Activated CD4-positive, alpha-beta T cell treated with anti-CD3 and anti-CD28 coated beads for 36 hours (primary cell): ENCODE measurements at regions not wholly inside any gene's neighbourhood (a gene's known extent, or its start where the extent isn't known, plus 50 kb on each side); places are given as distances from the start of the nearest gene placed in this dataset.
"Not testable (repeated sequence)": the region's sequence is repeated elsewhere in the genome, so short reads cannot be mapped to it uniquely, and the experiment has no call there.

Source experiments
- ATAC-seq: fragments of 200-7000 bp; cut with Tn5 transposase; one replicate; pipeline ENCODE4 v1.10.0; 2021; ENCODE audit warnings: mild to moderate bottlenecking, moderate library complexity
- CTCF ChIA-PET: fragments of 350-600 bp; sonication (Branson Sonifier 250); formaldehyde crosslinking; loops from one replicate; lab custom pipeline; 2021; ENCODE audit warnings: antibody characterized with exemption; lab: Charles Lee
- POLR2A ChIA-PET: fragments of 350-600 bp; sonication (Branson Sonifier 250); formaldehyde crosslinking; loops from one replicate; lab custom pipeline; 2021; ENCODE audit warnings: antibody characterized with exemption, inconsistent platforms; lab: Charles Lee
- DNase-seq: peaks from one replicate; pipeline ENCODE4 v3.0.0-alpha.2; 2020
- H3K27ac Mint-ChIP-seq: one replicate; pipeline ENCODE4 v1.8.0; 2021; ENCODE audit warnings: mixed read lengths
- H3K27me3 Mint-ChIP-seq: one replicate; pipeline ENCODE4 v1.8.0; 2021; ENCODE audit warnings: mixed read lengths
- H3K36me3 Mint-ChIP-seq: one replicate; pipeline ENCODE4 v1.8.0; 2021; ENCODE audit warnings: low read depth, mixed read lengths
- H3K4me1 Mint-ChIP-seq: one replicate; pipeline ENCODE4 v1.8.0; 2021; ENCODE audit warnings: mixed read lengths
- H3K4me3 Mint-ChIP-seq: one replicate; pipeline ENCODE4 v1.8.0; 2021; ENCODE audit warnings: mild to moderate bottlenecking, moderate library complexity, mixed read lengths
- H3K9me3 Mint-ChIP-seq: one replicate; pipeline ENCODE4 v1.8.0; 2021; ENCODE audit warnings: low read depth, mixed read lengths
- intact Hi-C, 2 experiments: fragments of 100-400 bp; cut with DNase I in 1 of 2; cut with micrococcal nuclease in 1 of 2; formaldehyde crosslinking; loops; one replicate each; pipeline versions ENCODE4 v1.14.2 to v1.15.1; 2022 to 2024; cut with DNase I, micrococcal nuclease

GRCh38 chr6:67127041-67127440 lies 1420.0 kb upstream of the EYS start:
- H3K27me3 Mint-ChIP-seq = no peaks in the 10 kb centered on the region
- H3K4me1 Mint-ChIP-seq = no peaks in the 10 kb centered on the region
- POLR2A ChIA-PET = no interaction called here
- intact Hi-C loops = no loop called here
- no peaks in the 10 kb centered on the region for H3K36me3 Mint-ChIP-seq
- no peak for ATAC-seq
- H3K4me3 Mint-ChIP-seq = no peak overlapping the region
- DNase-seq = no peak
- CTCF ChIA-PET = no interaction called here
- H3K27ac Mint-ChIP-seq = no peak overlapping the region
- peaks cover 5% of the 10 kb centered on the region for H3K9me3 Mint-ChIP-seq

- intact Hi-C loops = no loop called here
- Mint-ChIP-seq H3K27me3 (no peaks in the 10 kb centered on the region), H3K4me1 (no peaks in the 10 kb centered on the region), H3K36me3 (no peaks in the 10 kb centered on the region), H3K4me3 (no peak overlapping the region), H3K27ac (no peak overlapping the region), H3K9me3 (peaks cover 4% of the 10 kb centered on the region)
- DNase-seq (no peak), ATAC-seq (no peak)
- POLR2A ChIA-PET = no interaction called here
- CTCF ChIA-PET = no interaction called here
Observed at GRCh38 chr6:67121115-67121514, 1414.1 kb upstream of the EYS start.

GRCh38 chr6:67112120-67112519 lies 1405.1 kb upstream of the EYS start:
- ChIA-PET POLR2A (no interaction called here), CTCF (no interaction called here)
- H3K27ac Mint-ChIP-seq = no peak overlapping the region
- no peaks in the 10 kb centered on the region for H3K4me1 Mint-ChIP-seq
- no peak overlapping the region for H3K4me3 Mint-ChIP-seq
- DNase-seq (no peak), ATAC-seq (no peak)
- intact Hi-C loops = no loop called here
- H3K36me3 Mint-ChIP-seq = no peaks in the 10 kb centered on the region
- no peaks in the 10 kb centered on the region for H3K27me3 Mint-ChIP-seq
- peaks cover 3% of the 10 kb centered on the region for H3K9me3 Mint-ChIP-seq

GRCh38 chr6:67102743-67103142 lies 1395.7 kb upstream of the EYS start:
- ATAC-seq = no peak
- H3K9me3 Mint-ChIP-seq = peaks cover 8% of the 10 kb centered on the region
- ChIA-PET POLR2A (no interaction called here), CTCF (no interaction called here)
- H3K4me3 Mint-ChIP-seq = no peak overlapping the region
- H3K36me3 Mint-ChIP-seq = no peaks in the 10 kb centered on the region
- no peak for DNase-seq
- H3K27ac Mint-ChIP-seq = no peak overlapping the region
- no peaks in the 10 kb centered on the region for H3K27me3 Mint-ChIP-seq
- no peaks in the 10 kb centered on the region for H3K4me1 Mint-ChIP-seq
- intact Hi-C loops = no loop called here

DNA sequence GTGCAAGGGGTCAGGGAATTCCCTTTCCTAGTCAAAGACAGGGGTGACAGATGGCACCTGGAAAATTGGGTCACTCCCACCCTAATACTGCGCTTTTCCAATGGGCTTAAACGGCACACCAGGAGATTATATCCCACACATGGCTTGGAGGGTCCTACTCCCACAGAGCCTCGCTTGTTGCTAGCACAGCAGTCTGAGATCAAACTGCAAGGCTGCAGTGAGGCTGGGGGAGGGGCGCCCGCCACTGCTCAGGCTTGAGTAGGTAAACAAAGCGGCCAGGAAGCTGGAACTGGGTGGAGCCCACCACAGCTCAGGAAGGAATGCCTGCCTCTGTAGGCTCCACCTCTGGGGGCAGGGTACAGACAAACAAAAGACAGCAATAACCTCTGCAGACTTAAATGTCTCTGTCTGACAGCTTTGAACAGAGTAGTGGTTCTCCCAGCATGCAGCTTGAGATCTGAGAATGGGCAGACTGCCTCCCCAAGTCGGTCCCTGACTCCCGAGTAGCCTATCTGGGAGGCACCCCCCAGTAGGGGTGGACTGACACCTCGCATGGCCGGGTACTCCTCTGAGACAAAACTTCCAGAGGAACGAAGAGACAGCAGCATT lies 1388.7 kb upstream of the EYS start:
- H3K36me3 Mint-ChIP-seq, H3K4me3 Mint-ChIP-seq, POLR2A ChIA-PET, H3K4me1 Mint-ChIP-seq, ATAC-seq, H3K27me3 Mint-ChIP-seq, H3K27ac Mint-ChIP-seq, H3K9me3 Mint-ChIP-seq, CTCF ChIA-PET, DNase-seq, intact Hi-C loops: not testable (repeated sequence)

- H3K9me3 Mint-ChIP-seq = peaks cover 8% of the 10 kb centered on the region
- H3K36me3 Mint-ChIP-seq = no peaks in the 10 kb centered on the region
- DNase-seq (no peak), ATAC-seq (no peak)
- no peak overlapping the region for H3K4me3 Mint-ChIP-seq
- POLR2A ChIA-PET = no interaction called here
- no peaks in the 10 kb centered on the region for H3K4me1 Mint-ChIP-seq
- intact Hi-C loops = no loop called here
- no peaks in the 10 kb centered on the region for H3K27me3 Mint-ChIP-seq
- H3K27ac Mint-ChIP-seq = no peak overlapping the region
- CTCF ChIA-PET = no interaction called here
Observed at GRCh38 chr6:67094431-67094946, 1387.5 kb upstream of the EYS start.

DNA sequence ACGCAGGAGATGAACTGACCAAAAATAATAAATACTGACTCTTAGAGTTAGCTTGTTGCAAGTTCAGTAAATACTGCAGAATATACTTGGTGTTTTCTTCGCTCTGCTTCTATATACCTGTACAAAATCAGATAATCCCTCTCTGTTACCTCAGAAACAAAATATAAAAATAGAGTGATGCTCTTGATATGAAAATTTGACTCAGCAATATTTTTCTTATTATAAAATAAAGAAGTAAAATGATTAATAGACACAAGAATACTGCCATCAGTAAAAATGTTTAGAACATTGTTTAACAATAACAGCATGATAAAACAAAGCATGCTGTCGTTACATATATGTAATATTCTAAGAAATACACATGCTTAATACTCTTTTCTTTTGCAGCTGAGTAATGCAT lies 1366.9 kb upstream of the EYS start:
- Mint-ChIP-seq H3K4me1 (no peaks in the 10 kb centered on the region), H3K36me3 (no peaks in the 10 kb centered on the region), H3K9me3 (peaks cover 2% of the 10 kb centered on the region), H3K27ac (no peak overlapping the region), H3K4me3 (no peak overlapping the region), H3K27me3 (no peaks in the 10 kb centered on the region)
- intact Hi-C loops = no loop called here
- ChIA-PET POLR2A (no interaction called here), CTCF (no interaction called here)
- DNase-seq (no peak), ATAC-seq (no peak)

GRCh38 chr6:67068781-67069180 lies 1361.8 kb upstream of the EYS start:
- no peak overlapping the region for H3K27ac Mint-ChIP-seq
- H3K36me3 Mint-ChIP-seq = no peaks in the 10 kb centered on the region
- no peaks in the 10 kb centered on the region for H3K27me3 Mint-ChIP-seq
- DNase-seq = no peak
- H3K9me3 Mint-ChIP-seq = peaks cover 5% of the 10 kb centered on the region
- CTCF ChIA-PET = no interaction called here
- POLR2A ChIA-PET = no interaction called here
- intact Hi-C loops = no loop called here
- ATAC-seq = no peak
- no peaks in the 10 kb centered on the region for H3K4me1 Mint-ChIP-seq
- no peak overlapping the region for H3K4me3 Mint-ChIP-seq

DNA sequence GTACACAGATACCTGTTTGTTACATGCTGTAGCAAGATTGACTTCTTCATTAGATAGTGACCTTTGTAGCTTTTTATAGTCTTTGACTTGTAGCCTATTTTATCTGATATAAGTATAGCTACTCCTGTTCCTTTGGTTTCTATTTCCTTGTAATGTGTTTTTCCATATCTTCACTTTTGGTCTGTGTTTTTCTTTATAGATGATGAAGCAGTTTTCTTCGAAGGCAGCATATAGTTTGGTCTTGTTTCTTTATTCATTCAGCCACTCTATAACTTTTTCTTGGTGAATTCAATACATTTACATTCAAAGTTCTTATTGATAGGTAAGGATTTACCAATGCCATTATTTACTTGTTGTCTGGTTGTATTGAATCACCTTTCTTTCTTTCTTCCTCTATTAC lies 1357.3 kb upstream of the EYS start:
- DNase-seq = no peak
- ChIA-PET POLR2A (no interaction called here), CTCF (no interaction called here)
- intact Hi-C loops = loop anchor here in 1 of 2 experiments (5.0 kb wide), 1 partner anchor 1468 kb away; no protein-coding TSS in a partner anchor
- Mint-ChIP-seq H3K4me1 (no peaks in the 10 kb centered on the region), H3K4me3 (no peak overlapping the region), H3K36me3 (no peaks in the 10 kb centered on the region), H3K27ac (no peak overlapping the region), H3K27me3 (no peaks in the 10 kb centered on the region), H3K9me3 (peaks cover 14% of the 10 kb centered on the region)
- no peak for ATAC-seq

DNA sequence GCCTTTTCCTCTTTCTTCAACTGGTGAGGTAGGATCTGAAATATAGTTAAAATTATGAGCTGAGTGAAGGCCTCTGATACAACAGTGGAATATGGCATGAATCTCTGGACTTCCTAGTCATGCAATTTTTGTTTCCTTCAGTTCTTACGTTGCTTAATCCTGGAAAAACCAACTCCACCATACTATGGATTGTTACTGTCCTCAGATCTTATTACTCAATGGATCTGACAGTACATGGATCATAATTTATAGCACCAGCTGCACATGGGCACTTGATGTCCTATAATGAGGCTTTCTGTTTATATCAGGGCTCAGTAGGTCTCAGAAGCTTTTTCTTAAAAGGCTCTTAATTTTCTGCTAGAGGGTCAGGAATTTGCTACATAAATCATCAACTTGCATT lies 1341.0 kb upstream of the EYS start:
- no peak for DNase-seq
- H3K27me3 Mint-ChIP-seq = no peaks in the 10 kb centered on the region
- no peak overlapping the region for H3K4me3 Mint-ChIP-seq
- no peak overlapping the region for H3K27ac Mint-ChIP-seq
- intact Hi-C loops = no loop called here
- ChIA-PET CTCF (no interaction called here), POLR2A (no interaction called here)
- H3K36me3 Mint-ChIP-seq = no peaks in the 10 kb centered on the region
- peaks cover 20% of the 10 kb centered on the region for H3K9me3 Mint-ChIP-seq
- no peaks in the 10 kb centered on the region for H3K4me1 Mint-ChIP-seq
- no peak for ATAC-seq

- Mint-ChIP-seq H3K4me1 (no peaks in the 10 kb centered on the region), H3K27me3 (no peaks in the 10 kb centered on the region), H3K9me3 (peaks cover 18% of the 10 kb centered on the region), H3K27ac (no peak overlapping the region), H3K4me3 (no peak overlapping the region), H3K36me3 (no peaks in the 10 kb centered on the region)
- ChIA-PET POLR2A (no interaction called here), CTCF (interaction anchor here (0.9 kb wide), 1 partner anchor 10 kb away, joined by 4 read pairs; no protein-coding TSS in a partner anchor)
- DNase-seq = no peak
- no peak for ATAC-seq
- intact Hi-C loops = no loop called here
Observed at GRCh38 chr6:67045076-67045475, 1338.0 kb upstream of the EYS start.

DNA sequence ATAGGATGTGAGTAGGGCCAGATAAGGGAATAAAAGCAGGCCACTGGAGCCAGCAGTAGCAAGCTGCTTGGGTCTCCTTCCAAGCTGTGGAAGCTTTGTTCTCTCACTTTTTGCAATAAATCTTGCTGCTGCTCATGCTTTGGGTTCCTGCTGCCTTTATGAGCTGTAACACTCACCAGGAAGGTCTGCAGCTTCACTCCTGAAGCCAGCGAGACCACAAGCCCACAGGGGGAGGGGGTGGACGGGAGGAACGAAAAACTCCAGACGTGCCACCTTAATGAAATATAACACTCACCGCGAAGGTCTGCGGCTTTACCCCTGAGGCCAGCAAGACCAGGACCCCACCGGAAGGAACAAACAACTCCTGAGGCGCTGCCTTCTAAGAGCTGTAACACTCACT lies 1324.4 kb upstream of the EYS start:
- ChIA-PET CTCF (no interaction called here), POLR2A (no interaction called here)
- ATAC-seq (no peak), DNase-seq (no peak)
- no peaks in the 10 kb centered on the region for H3K27me3 Mint-ChIP-seq
- no peak overlapping the region for H3K4me3 Mint-ChIP-seq
- no peaks in the 10 kb centered on the region for H3K4me1 Mint-ChIP-seq
- intact Hi-C loops = no loop called here
- peaks cover 17% of the 10 kb centered on the region for H3K9me3 Mint-ChIP-seq
- H3K36me3 Mint-ChIP-seq = no peaks in the 10 kb centered on the region
- H3K27ac Mint-ChIP-seq = no peak overlapping the region
